Activated T-helper 1 cell treated with anti-CD3 and anti-CD28 coated beads, Interleukin-12 subunit alpha, Interleukin-12 subunit beta, Interleukin-2, Interleukin-4 antibody, amounts not matched to agents 30 ng/mL and 10 ng/mL and 1 ng/mL, durations not matched to agents 14 hours and 24 hours and 36 hours (primary cell): ENCODE measurements at regions not wholly inside any gene's neighbourhood (a gene's known extent, or its start where the extent isn't known, plus 50 kb on each side); places are given as distances from the start of the nearest gene placed in this dataset.

Source experiments
- DNase-seq: peaks from one replicate; pipeline ENCODE4 v3.0.0; 2021; ENCODE audit warnings: low spot score
- H3K27ac Mint-ChIP-seq: one replicate; pipeline ENCODE4 v1.8.0; 2021; ENCODE audit warnings: mild to moderate bottlenecking, mixed read lengths
- H3K27me3 Mint-ChIP-seq: one replicate; pipeline ENCODE4 v1.8.0; 2022; ENCODE audit warnings: mild to moderate bottlenecking, moderate library complexity, mixed read lengths; ENCODE audit not compliant: insufficient read depth
- H3K36me3 Mint-ChIP-seq: one replicate; pipeline ENCODE4 v1.8.0; 2021; ENCODE audit warnings: low read depth, mixed read lengths
- H3K4me1 Mint-ChIP-seq: one replicate; pipeline ENCODE4 v1.8.0; 2021; ENCODE audit warnings: low read depth, mixed read lengths
- H3K4me3 Mint-ChIP-seq: one replicate; pipeline ENCODE4 v1.8.0; 2021; ENCODE audit warnings: mild to moderate bottlenecking, moderate library complexity, mixed read lengths
- H3K9me3 Mint-ChIP-seq: one replicate; pipeline ENCODE4 v1.8.0; 2021; ENCODE audit warnings: mixed read lengths
- intact Hi-C: fragments of 100-400 bp; cut with micrococcal nuclease; formaldehyde crosslinking; loops from one replicate; pipeline ENCODE4 v1.15.1; 2024

DNA sequence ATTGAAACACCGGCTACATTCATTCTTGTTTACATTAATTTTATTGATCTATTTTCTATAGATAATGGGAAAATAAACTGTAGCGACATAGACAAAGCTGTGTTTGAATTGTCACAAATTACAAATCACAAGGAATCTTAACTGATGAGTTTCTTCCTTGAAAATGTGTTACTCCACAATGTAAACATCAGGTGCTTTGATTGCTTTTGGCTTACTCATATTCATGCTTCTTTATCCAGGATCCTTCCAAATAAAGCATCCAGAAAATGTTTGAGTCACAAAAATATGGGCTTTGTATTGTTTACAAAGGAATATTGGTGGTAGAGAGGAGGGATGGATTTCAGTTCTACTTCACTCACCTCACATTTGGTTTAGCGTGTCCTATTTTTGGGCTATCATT is 64.0 kb downstream of the BMP2 start:
- Mint-ChIP-seq H3K4me3 (no peak overlapping the region), H3K27me3 (no peaks in the 10 kb centered on the region), H3K9me3 (no peaks in the 10 kb centered on the region), H3K36me3 (no peaks in the 10 kb centered on the region), H3K4me1 (no peaks in the 10 kb centered on the region), H3K27ac (no peak overlapping the region)
- no peak for DNase-seq
- intact Hi-C loops, result no loop called here

DNA sequence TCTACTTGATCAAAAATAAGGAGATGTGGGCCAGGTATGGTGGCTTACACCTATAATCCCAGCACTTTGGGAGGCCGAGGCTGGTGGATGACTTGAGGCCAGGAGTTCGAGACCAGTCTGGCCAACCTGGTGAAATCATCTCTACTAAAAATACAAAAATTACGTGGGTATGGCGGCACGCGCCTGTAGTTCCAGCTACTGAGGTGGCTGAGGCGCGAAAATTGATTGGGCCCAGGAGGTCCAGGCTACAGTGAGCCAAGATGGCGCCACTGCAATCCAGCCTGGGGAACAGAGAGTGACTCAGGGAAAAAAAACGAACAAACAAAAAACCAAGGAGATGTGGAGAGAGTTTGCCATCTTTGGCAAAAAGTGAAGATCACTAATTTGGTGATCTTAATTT is 65.3 kb downstream of the BMP2 start:
- no peak for DNase-seq
- H3K27me3 Mint-ChIP-seq, result no peaks in the 10 kb centered on the region
- no peak overlapping the region for H3K27ac Mint-ChIP-seq
- no peak overlapping the region for H3K4me3 Mint-ChIP-seq
- intact Hi-C loops, result no loop called here
- H3K4me1 Mint-ChIP-seq, result no peaks in the 10 kb centered on the region
- H3K9me3 Mint-ChIP-seq, result no peaks in the 10 kb centered on the region
- no peaks in the 10 kb centered on the region for H3K36me3 Mint-ChIP-seq

DNA sequence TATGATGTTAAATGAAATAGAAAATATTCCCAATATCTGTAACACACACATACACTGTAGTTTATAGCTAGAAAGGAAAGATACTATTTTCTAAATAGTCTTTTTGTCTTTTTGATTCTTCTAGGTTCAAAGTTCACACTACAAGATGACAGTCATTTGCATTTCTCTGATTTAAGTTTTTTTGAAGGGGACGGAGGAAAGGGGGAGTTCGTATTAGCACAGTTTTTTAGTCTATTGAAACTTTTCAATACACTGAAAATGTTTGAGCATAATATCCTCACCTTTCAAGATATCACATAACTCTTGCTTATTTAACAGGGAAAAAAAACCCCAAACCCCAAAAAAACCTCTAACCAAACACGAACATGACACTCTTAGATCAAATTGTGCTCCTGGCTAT is 68.1 kb downstream of the BMP2 start:
- Mint-ChIP-seq H3K4me3 (no peak overlapping the region), H3K9me3 (peaks cover 4% of the 10 kb centered on the region), H3K4me1 (no peaks in the 10 kb centered on the region), H3K27me3 (no peaks in the 10 kb centered on the region), H3K27ac (no peak overlapping the region), H3K36me3 (no peaks in the 10 kb centered on the region)
- no peak for DNase-seq
- intact Hi-C loops, result no loop called here

DNA sequence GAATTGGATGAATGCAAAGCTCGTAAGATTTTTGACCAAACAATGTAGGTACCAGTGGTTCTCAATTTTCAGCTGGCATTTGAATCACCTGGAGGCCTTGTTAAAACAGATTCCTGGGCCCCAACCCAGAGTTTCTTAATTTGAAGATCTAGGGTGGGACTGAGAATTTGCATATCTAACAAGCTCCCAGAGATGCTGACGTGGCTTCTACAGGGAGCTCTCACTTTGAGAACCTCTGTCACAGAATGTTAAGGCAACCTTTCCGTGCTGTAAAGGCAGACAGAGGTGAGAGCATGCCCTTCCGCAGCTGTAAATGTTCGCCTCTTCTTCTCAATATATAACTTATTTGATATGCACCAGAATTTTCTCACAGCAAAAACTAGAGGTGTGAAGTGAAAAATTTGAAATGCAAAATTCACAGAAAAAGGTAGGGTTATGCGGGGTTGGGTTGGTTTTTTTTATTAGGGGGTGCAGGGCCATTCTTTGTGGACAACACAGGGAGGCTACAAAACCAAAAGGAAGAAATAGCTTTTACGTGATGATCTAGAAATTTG is 69.4 kb downstream of the BMP2 start:
- Mint-ChIP-seq H3K4me1 (no peaks in the 10 kb centered on the region), H3K9me3 (peaks cover 4% of the 10 kb centered on the region), H3K36me3 (no peaks in the 10 kb centered on the region), H3K4me3 (no peak overlapping the region), H3K27ac (no peak overlapping the region), H3K27me3 (no peaks in the 10 kb centered on the region)
- intact Hi-C loops, result no loop called here
- DNase-seq, result no peak

DNA sequence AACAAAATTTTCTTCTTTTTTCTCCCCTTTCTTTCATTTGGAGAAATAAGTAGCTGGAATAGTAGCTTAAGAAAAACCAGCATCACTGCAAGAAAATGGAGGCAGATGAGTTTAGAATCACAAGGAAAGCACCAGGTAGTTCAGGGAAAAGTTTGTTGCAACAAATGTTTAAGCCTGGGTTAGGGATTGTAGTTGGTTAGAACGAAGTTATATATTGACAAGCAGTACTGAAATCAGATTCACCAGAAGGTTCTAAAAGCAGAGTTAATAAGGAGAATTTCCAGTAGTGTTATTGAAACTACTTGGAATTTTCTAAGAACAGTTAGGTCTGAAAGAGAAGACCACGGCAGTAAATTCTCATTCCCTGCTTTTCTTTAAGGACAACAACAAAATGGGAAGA is 70.2 kb downstream of the BMP2 start:
- intact Hi-C loops, result no loop called here
- Mint-ChIP-seq H3K27ac (no peak overlapping the region), H3K9me3 (peaks cover 4% of the 10 kb centered on the region), H3K4me1 (no peaks in the 10 kb centered on the region), H3K27me3 (no peaks in the 10 kb centered on the region), H3K36me3 (no peaks in the 10 kb centered on the region), H3K4me3 (no peak overlapping the region)
- DNase-seq, result no peak

DNA sequence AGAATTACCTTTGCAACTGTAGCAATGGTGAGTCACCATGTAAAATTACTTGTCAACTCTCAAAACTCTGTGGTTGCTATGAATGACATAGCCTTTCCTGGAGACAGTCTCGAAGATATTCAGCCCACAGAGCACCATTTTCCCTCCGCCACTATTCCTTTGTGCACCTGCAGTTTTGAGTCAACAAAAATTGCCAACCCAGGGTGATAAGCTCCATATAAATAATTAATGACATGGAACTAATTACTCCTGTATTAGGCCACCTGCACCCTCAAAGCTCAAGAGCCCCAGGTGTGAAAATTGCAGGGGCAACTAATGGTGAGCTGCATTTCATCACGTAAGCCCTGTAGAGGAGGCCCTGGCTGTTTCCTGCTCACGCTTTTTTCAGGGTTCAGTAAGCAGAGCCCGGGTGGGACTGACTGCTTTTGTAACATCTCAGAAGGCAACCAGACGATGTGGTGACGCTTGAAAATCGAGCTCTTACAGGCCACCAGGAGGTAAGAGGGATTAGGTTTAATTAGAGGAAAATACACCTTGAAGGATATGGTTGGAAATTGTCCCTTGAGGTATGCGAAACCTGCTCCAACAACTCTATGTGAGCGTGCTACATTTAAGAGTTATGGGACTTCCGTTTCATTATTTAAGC is 70.8 kb downstream of the BMP2 start:
- Mint-ChIP-seq H3K4me1 (no peaks in the 10 kb centered on the region), H3K4me3 (no peak overlapping the region), H3K36me3 (no peaks in the 10 kb centered on the region), H3K27ac (no peak overlapping the region), H3K27me3 (no peaks in the 10 kb centered on the region), H3K9me3 (peaks cover 4% of the 10 kb centered on the region)
- no peak for DNase-seq
- intact Hi-C loops, result no loop called here

DNA sequence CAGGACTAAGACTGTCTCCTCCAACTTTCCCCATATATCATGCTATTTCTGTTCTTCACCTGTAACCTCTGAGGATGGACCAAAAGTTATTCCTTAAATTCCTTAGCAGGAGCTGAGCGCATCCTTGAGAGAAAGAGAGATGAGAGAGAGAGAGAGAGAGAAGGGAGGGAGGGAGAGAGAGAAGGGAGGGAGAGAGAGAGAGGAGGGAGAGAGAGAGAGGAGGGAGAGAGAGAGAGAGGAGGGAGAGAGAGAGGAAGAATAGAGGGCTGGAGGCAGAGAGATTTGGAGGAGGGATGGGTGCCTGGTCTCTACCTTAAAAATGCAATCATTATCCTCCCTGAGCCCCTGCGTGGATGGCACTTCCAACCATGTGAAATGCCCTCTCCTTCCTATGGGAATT is 73.6 kb downstream of the BMP2 start:
- DNase-seq, result no peak
- no peaks in the 10 kb centered on the region for H3K36me3 Mint-ChIP-seq
- H3K4me1 Mint-ChIP-seq, result no peaks in the 10 kb centered on the region

DNA sequence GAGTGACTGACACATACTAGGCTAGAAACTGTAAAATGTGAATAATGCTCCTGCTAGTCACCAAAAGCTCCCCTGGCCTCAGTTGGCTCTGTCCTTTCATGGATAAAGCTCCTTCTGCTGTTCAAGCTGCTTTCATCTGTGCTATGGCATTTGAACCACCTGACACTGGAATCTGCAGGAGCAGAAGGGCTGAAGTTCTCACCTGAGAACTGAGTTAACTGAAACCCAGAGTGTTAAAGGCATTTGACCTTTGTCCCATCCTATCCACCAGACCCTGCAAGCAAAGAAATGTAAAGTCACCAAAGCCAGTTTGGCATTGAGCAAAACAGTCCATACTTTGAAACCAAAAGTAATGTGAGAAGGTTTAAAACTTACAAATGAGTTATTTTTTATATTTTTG is 77.7 kb downstream of the BMP2 start:
- H3K4me1 Mint-ChIP-seq, result no peaks in the 10 kb centered on the region
- no peaks in the 10 kb centered on the region for H3K36me3 Mint-ChIP-seq
- no peaks in the 10 kb centered on the region for H3K27me3 Mint-ChIP-seq
- no peak overlapping the region for H3K27ac Mint-ChIP-seq
- DNase-seq, result no peak
- H3K9me3 Mint-ChIP-seq, result no peaks in the 10 kb centered on the region
- H3K4me3 Mint-ChIP-seq, result no peak overlapping the region
- intact Hi-C loops, result no loop called here

More for the DNA sequence above, 73.6 kb downstream of the BMP2 start:
- intact Hi-C loops, result no loop called here
- H3K27me3 Mint-ChIP-seq, result no peaks in the 10 kb centered on the region
- peaks cover 4% of the 10 kb centered on the region for H3K9me3 Mint-ChIP-seq
- H3K4me3 Mint-ChIP-seq, result no peak overlapping the region
- H3K27ac Mint-ChIP-seq, result no peak overlapping the region

DNA sequence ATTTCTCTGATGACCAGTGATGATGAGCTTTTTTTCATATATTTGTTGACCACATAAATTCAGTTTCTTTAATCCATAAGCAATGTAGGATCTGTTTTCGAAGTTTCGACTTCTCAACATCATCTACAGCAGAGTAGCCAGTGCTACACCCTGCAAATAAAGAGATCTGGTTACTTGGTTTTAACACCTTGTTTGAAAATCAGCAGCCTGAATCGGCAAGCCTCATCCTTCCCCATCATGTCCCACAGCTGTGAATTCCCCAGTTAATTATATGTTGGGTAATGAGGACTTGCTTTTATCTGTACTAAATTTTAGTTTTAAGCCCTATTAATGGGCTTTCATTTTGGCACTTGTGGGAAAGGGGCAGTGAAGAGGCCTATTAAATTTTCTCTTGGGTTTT is 80.6 kb downstream of the BMP2 start:
- no peak overlapping the region for H3K27ac Mint-ChIP-seq
- H3K9me3 Mint-ChIP-seq, result no peaks in the 10 kb centered on the region
- H3K27me3 Mint-ChIP-seq, result no peaks in the 10 kb centered on the region
- no peaks in the 10 kb centered on the region for H3K36me3 Mint-ChIP-seq
- DNase-seq, result no peak
- H3K4me3 Mint-ChIP-seq, result no peak overlapping the region
- no peaks in the 10 kb centered on the region for H3K4me1 Mint-ChIP-seq
- intact Hi-C loops, result no loop called here

DNA sequence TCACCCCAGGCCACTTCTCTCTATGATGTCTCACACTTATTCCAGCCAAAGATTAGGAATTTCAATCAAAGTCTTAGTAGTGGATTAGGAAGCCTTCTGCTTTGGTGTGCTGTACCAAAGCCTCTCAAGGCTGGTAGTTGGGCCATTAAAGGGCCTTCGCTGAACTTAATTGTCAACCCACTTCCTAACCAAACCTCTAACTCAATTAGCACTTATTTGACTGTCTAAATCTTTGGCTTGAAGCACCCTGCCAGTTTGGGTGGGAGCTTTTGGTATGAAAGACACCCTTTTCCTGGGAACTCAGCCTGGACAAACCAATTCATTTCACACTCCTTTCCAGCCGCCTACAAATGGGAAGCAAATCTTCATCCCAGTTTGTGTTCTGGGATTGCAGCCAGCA is 81.5 kb downstream of the BMP2 start:
- DNase-seq, result no peak
- H3K4me1 Mint-ChIP-seq, result no peaks in the 10 kb centered on the region

DNA sequence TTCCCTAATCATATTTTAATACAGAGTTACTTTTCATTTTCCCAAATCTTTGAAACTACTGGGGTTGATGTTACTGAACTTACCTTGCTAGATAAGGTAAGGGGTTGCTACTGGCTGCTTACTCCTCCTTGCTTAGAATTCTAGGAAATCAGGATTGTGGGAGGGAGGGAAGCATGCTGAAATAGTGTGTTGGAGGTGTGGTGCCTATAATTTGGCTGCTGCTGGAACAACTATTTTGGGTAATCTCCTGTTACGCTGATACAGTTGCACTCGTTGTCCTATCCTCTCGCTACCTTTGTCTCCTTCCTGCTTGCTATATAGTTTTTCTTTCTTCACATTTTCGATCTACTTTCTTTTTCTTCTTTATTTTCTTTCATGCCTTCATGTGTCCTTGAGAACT is 83.7 kb downstream of the BMP2 start:
- no peaks in the 10 kb centered on the region for H3K27me3 Mint-ChIP-seq
- intact Hi-C loops, result no loop called here
- no peak overlapping the region for H3K4me3 Mint-ChIP-seq

More for the DNA sequence above, 81.5 kb downstream of the BMP2 start:
- Mint-ChIP-seq H3K27me3 (no peaks in the 10 kb centered on the region), H3K36me3 (no peaks in the 10 kb centered on the region), H3K4me3 (no peak overlapping the region), H3K27ac (no peak overlapping the region), H3K9me3 (peaks cover 4% of the 10 kb centered on the region)
- intact Hi-C loops, result no loop called here

DNA sequence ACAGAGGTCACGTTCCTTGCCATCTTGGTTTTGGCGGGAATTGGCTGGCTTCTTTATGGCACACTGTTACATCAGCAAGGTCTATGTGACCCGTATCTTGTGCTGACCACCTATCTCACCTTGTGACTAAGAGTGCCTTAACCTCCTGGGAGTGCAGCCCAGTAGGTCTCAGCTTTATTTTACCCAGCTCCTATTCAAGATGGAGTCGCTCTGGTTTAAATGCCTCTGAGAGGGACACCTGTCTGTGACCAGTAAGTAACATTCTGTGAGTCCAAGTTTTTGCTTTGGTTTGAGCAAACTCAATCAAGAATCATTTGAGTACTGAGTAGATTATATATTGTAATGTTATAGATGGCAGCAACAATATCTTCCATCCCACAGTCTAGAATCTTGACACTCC is 85.0 kb downstream of the BMP2 start:
- Mint-ChIP-seq H3K36me3 (no peaks in the 10 kb centered on the region), H3K9me3 (peaks cover 8% of the 10 kb centered on the region), H3K4me3 (no peak overlapping the region), H3K27ac (no peak overlapping the region), H3K27me3 (no peaks in the 10 kb centered on the region), H3K4me1 (no peaks in the 10 kb centered on the region)
- intact Hi-C loops, result no loop called here
- DNase-seq, result no peak

More for the DNA sequence above, 83.7 kb downstream of the BMP2 start:
- Mint-ChIP-seq H3K27ac (no peak overlapping the region), H3K9me3 (peaks cover 8% of the 10 kb centered on the region), H3K4me1 (no peaks in the 10 kb centered on the region), H3K36me3 (no peaks in the 10 kb centered on the region)
- no peak for DNase-seq

DNA sequence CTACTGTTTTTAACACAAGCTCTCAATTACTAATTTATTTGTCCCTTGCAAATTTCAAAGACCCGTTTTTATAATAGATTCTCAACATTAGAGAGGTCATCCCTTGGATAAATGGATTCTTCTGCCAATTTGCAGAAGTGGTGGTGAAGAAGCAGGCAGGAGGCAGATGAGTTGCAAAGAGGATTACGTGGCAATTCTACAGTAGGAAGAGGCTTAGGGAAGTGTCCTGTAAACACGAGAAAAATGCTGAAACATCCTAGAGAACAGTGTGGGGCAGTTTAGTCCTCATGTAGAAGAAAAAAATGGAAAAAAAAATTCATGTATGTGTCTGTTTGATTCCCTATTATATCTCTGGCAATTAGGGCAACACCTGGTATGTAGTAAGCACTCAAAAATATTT is 87.6 kb downstream of the BMP2 start:
- Mint-ChIP-seq H3K36me3 (no peaks in the 10 kb centered on the region), H3K27me3 (no peaks in the 10 kb centered on the region), H3K4me1 (no peaks in the 10 kb centered on the region), H3K4me3 (no peak overlapping the region), H3K9me3 (peaks cover 8% of the 10 kb centered on the region), H3K27ac (no peak overlapping the region)
- DNase-seq, result no peak
- intact Hi-C loops, result no loop called here

DNA sequence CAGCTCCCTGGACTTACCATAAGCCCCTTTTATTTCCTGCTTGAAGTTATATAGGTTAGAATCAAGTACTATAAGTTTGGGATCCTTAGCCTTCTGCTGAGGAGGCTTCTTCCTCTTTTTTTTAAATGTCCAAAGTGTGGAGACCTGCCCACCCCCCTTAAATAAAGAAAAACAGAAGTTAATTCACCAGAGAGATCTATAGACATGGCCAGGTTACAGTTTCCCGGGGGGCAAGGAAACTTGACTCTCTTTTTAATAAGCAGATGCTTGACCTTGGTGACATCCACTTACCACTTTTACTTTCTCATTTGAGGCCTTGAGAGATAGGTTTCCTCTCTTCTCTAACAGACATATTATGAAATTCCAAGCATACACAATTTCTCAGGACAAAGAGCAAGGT is 88.3 kb downstream of the BMP2 start:
- DNase-seq, result no peak
- no peaks in the 10 kb centered on the region for H3K27me3 Mint-ChIP-seq
- no peak overlapping the region for H3K27ac Mint-ChIP-seq
- H3K4me3 Mint-ChIP-seq, result no peak overlapping the region
- H3K4me1 Mint-ChIP-seq, result no peaks in the 10 kb centered on the region
- peaks cover 8% of the 10 kb centered on the region for H3K9me3 Mint-ChIP-seq
- no peaks in the 10 kb centered on the region for H3K36me3 Mint-ChIP-seq
- intact Hi-C loops, result no loop called here
